NCI-H2171 (cell line): ENCODE measurements at regions not wholly inside any gene's neighbourhood (a gene's known extent, or its start where the extent isn't known, plus 50 kb on each side); places are given as distances from the start of the nearest gene placed in this dataset.
A peak's percentile ranks its signal among the peaks of the same experiment; 100 is the strongest.

ENCODE experiments used
- DNase-seq: peaks from one replicate; lab custom pipeline; 2025; lab: John Stamatoyannopoulos, UW

- no peak for DNase-seq
Observed at GRCh38 chr7:113460067-113460466, 341.7 kb upstream of the SMIM30 start.

GRCh38 chr7:113456533-113456932 is 338.2 kb upstream of the SMIM30 start:
- no peak for DNase-seq

GRCh38 chr7:113454597-113455169 is 336.3 kb upstream of the SMIM30 start:
- DNase-seq = no peak

DNA sequence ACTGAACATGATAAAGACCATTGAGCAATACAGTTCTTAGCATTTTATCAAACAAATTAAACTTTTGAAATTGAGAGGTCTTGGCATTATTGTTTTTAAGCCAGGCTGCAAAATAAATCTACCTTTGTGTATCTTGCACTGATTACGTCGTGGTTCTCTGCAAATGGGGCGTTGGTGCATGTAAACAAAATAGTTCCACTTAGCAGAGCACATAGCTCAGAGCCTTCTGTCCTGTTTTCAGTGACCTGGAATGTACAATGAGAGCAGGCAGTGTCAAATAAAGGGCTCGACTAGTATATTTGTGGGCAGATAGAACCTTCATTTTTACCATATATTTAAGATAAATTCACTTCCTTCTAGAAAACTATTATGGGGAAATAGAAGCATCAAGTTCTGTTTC is 333.9 kb upstream of the SMIM30 start:
- no peak for DNase-seq

DNA sequence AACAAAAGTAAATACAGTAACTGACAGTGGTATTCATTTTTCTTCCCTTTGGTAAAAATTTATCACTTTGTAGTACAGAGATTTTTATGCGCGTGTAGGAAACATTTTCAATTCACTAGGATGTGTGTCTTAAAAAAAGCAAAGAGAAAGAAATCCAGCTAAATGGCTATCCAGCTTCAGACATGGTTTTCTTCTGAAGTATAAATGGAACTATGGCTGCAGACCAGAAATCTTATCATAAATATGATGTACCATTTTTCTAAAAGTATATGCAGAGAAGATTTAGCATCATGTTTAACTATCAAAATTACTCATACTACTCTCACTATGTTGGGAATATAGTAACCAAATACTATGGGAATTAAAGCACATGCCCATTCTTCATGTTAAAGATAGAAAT is 328.4 kb upstream of the SMIM30 start:
- DNase-seq = no peak

DNA sequence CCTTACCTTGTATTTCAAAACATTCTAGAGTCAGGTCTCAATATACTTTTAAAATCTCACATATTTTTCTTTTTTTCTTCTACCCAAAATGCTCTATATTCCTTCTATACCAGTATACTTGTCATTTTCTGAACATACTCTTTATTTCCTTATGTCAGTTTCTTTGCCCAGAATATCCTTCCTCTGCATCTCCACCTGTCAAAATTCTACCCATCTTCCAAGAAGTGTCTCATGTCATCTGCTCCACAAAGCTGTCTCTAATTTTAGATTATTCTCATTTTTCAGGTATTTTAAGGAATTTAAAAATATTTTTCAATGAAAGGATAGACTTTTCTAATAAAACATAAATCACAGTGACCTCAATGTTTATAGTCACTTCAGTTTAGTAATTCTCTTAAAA is 328.0 kb upstream of the SMIM30 start:
- no peak for DNase-seq

DNA sequence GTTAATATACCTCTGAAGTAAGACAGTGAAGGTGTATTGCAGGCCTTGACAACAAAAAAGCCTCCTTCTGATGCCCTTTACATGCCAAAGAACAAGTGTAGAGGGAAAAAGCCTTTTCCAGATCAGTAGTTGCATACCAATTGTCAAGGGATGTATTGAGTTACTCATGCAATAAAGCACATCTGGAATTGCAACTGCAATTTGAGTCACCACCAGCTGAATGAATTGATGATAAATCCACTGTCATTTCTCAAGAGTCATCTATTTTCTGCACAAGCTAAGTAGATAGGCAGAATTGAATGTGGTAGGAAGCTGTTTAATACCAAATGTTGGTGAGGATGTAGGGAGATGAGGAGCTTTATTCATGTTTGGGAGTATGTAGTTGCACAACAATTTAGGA is 325.9 kb upstream of the SMIM30 start:
- DNase-seq = no peak

- DNase-seq = no peak
Observed at GRCh38 chr7:113440173-113440572, 321.8 kb upstream of the SMIM30 start.

DNA sequence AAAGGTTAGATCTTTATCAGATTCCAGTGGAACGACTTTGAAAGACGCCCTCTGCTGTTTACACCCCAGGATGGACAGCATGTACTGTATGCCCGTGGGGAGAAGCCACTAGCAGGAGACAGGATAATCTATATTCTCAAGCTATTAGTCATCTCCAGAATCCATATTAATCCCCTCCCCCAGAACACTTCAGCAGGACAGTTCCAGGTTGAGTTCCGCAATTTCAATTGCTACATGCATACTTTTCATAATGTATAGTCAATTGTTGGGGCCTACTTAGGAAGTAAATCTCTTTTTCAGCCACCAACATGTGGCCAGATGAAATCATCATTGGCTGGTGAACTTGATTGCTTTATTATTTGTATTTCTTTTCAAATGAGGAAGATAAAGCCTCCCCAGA is 313.1 kb upstream of the SMIM30 start:
- DNase-seq = no peak

DNA sequence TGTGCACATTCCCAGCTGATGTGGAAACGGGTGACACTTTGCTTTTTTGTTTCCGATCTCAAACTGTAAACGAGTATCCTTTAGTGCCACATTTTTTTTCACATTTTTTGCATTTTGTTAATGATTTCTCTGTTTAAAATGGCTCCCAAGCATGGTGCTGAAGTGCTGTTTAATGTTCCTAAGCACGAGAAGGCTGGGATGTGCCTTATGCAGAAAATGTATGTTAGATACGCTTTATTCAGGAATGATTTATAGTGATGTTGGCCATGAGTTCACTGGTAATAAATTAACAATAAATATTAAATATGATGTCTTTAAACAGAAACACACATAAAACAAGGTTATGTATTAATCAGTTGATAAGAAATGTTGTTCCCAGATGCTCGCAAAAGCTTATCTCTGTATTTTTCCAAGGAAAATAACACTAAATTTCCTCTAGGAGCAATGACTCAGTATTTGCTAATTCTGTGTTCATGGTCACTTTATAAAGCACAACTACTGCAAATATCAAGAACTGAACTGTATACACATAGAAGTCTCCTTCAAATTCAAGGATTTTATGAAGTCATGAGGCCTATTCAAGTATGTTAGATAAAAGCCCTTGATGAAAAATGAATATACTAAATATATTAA is 305.9 kb upstream of the SMIM30 start:
- DNase-seq = no peak

DNA sequence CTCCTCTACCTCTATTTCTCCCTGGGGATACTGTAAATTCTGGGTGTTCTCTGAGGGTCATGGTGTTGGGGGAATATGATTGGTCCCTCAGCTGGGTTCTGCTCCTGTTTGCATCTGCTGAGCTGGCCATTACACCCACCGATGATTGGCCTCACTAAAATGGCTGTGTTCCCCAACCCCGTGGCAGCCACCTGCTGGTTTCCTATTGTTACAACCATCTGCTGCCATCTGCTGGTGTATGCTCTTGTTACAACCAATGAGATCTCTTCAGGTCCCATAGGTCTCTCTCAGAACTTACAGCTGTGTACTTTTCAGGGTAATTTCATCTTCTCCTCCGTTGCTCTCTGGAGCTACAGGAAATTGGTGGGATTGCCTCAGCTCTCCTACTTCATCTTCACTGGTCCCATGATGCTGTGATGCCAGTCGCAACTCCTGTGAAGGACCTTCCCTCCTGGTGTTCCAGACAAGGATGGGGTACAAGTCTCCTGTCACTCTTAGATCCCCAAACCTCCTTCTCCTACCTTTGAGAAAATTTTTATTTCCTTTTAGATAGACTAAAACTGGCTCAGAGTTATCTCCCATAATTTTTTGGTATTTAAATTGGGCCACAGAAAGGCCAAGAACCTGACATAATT is 303.5 kb upstream of the SMIM30 start:
- DNase-seq = peak; percentile 76

- DNase-seq = no peak
Observed at GRCh38 chr7:113414401-113415035, 296.2 kb upstream of the SMIM30 start.

DNA sequence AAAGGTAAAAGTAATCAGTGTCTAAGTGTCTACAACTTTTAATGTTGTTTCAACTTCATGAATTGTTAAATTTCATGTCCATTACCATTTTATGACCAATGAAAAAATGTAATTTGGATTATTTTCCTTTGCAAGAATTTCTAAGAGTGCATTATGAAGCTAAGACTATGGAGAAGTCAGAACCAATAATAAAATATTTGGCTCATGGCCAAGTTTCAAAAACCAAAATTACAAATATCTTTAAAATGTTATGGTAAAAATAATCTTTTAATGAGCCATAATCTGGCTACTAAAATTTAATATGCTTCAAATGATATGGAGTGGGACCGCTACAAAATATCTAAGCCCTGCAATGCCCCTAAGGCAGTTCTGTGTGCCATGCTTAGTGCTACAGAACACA is 294.1 kb upstream of the SMIM30 start:
- no peak for DNase-seq

- DNase-seq = no peak
Observed at GRCh38 chr7:113410796-113411195, 292.4 kb upstream of the SMIM30 start.

GRCh38 chr7:113408999-113409398 is 290.6 kb upstream of the SMIM30 start:
- no peak for DNase-seq

GRCh38 chr7:113405296-113406056 is 287.1 kb upstream of the SMIM30 start:
- DNase-seq = no peak

DNA sequence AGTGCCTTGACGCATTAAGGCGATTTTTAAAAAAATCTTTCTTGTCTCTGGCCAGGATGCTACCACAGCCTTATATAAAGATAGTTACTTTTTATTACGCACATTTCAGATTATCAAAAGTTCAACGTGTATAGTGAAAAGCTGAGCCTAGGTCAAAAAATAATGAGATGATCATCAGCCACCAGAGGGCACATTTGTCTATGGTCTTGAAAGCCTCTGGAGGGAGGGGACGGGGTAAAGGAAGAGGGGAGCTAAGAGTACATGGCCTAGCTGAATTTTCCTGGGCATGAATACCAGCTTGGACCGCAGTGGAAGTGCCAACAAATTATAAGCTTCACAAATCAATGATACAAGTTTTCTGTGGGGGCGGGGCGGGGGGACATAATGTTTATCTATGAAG is 285.9 kb upstream of the SMIM30 start:
- no peak for DNase-seq

DNA sequence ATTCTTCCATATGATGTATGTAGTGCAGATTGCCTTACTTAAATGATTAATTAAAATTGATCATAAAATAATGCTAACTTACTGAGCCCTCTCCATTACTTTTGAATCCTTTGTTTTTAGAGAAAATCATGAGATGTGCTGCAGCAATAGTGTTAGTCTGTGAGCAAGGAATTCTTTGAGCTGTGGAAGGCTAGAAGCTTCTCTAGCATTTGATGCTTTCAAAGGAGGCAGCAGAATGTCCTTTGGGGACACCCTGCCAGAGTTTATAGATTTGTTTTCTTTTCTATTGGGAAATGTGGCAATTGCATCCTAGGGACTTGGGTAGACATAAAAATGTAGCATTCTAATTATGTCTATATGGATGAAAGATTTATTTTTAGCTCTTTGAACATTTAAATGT is 284.1 kb upstream of the SMIM30 start:
- no peak for DNase-seq

GRCh38 chr7:113402005-113402404 is 283.7 kb upstream of the SMIM30 start:
- no peak for DNase-seq

GRCh38 chr7:113394856-113395255 is 276.5 kb upstream of the SMIM30 start:
- no peak for DNase-seq

DNA sequence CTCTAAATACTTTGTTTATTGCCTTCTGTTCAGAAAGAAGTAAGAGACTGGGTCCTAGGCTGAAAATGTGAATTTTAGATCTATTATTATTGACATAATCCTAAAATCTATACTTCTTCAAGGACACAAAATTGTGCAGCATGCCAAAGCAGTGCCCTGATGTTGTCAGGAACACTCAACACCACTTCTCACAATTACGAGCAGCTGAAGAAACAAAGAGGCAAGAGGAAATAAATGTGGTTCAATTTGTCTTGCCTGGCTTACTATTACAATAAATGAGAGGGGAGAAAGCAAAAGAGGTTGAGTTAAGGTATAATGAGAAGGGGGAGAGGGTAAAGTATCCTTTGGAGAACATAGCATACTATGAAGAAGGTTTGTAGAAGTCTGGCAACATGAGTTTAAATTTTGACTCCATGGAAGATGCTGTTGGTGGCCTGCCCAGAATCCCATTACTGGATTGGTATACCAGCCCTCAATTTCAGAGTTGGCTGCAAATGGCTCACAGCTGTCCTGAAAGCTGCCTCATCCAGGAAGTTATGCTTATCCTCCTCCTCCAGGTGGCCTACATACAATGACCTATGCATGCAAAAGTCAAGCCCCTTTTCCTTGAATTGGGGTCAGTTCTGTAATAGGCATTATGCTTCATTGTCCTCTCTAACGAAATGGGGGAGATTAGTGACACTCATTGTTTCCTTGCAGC is 274.6 kb upstream of the SMIM30 start:
- DNase-seq = no peak

DNA sequence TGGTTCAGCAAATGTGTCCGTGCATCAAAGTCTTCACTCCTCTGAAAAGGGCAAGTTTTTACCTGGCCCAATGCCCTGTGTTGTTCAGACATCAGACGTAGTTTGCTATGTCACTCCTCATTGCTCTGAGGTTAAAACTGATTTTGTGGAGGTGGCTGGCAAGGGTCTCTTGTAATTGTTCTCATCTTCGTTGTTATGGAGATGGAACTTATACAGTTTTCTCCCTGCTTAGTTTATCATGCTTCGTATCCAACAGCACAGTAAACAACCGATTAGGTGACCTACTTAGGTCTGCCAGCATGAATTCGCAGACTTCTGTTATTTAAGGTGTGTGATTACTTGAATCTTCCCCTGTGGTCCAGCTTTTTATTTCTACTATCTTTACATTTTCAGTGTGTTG is 274.1 kb upstream of the SMIM30 start:
- no peak for DNase-seq
